HG02610 (cell line): ENCODE measurements at regions not wholly inside any gene's neighbourhood (a gene's known extent, or its start where the extent isn't known, plus 50 kb on each side); places are given as distances from the start of the nearest gene placed in this dataset.
"Not testable (repeated sequence)": the region's sequence is repeated elsewhere in the genome, so short reads cannot be mapped to it uniquely, and the experiment has no call there.

Experiments
- ATAC-seq: cut with Tn5 transposase; IDR thresholded peaks from one replicate; pipeline ENCODE4 v1.9.1; 2021; ENCODE audit warnings: mild to moderate bottlenecking, moderate library complexity; ENCODE audit not compliant: unreplicated experiment

GRCh38 chr7:43042302-43042701 is 70.1 kb upstream of the HECW1 start:
- no peak for ATAC-seq

- no peak for ATAC-seq
Observed at GRCh38 chr7:43044511-43044910, 67.9 kb upstream of the HECW1 start.

- no peak for ATAC-seq
Observed at GRCh38 chr7:43054052-43054722, 58.3 kb upstream of the HECW1 start.

GRCh38 chr7:43057141-43057540 is 55.3 kb upstream of the HECW1 start:
- ATAC-seq: no peak

- peak; percentile 63 for ATAC-seq
Observed at GRCh38 chr7:43058271-43059066, 54.0 kb upstream of the HECW1 start.

GRCh38 chr7:43059067-43059600 is 53.3 kb upstream of the HECW1 start:
- not testable (repeated sequence) for ATAC-seq
